PC-3 (cell line): ENCODE measurements at regions not wholly inside any gene's neighbourhood (a gene's known extent, or its start where the extent isn't known, plus 50 kb on each side); places are given as distances from the start of the nearest gene placed in this dataset.

ENCODE experiments used
- CTCF ChIP-seq: fragments of 300-600 bp; sonication (generic); conservative IDR thresholded peaks from 2 replicates; pipeline ENCODE4 v1.5.1; 2017; ENCODE audit warnings: antibody characterized with exemption, low read depth, mild to moderate bottlenecking, low read length
- EZH2 ChIP-seq: fragments of 300-600 bp; sonication (generic); IDR thresholded peaks from one replicate; pipeline ENCODE4 v1.6.1; 2017; ENCODE audit warnings: antibody characterized with exemption, mild to moderate bottlenecking, low read length; ENCODE audit not compliant: unreplicated experiment
- EZH2phosphoT487 ChIP-seq: fragments of 300-600 bp; sonication (generic); IDR thresholded peaks from 2 replicates; pipeline ENCODE4 v1.6.1; 2018; ENCODE audit warnings: mild to moderate bottlenecking, antibody characterized with exemption, low read length, borderline replicate concordance

- TF ChIP-seq CTCF (no peak), EZH2 (no peak), EZH2phosphoT487 (no peak)
Observed at GRCh38 chr4:43547561-43547960, 655.0 kb downstream of the GRXCR1 start.
